DND-41 (cell line): ENCODE measurements at regions not wholly inside any gene's neighbourhood (a gene's known extent, or its start where the extent isn't known, plus 50 kb on each side); places are given as distances from the start of the nearest gene placed in this dataset.

Experiments used
- ATAC-seq: fragments of 200-7000 bp; cut with Tn5 transposase; 3 replicates; pipeline ENCODE4 v1.9.1; 2021; ENCODE audit warnings: low read depth; ENCODE audit not compliant: insufficient read depth
- DNase-seq: peaks from one replicate; pipeline ENCODE4 v3.0.0-alpha.2; 2020
- H2AFZ ChIP-seq: 2 replicates; pipeline ENCODE4 v1.6.0; 2012; ENCODE audit warnings: low read depth, low read length
- H3K27ac ChIP-seq: 2 replicates; pipeline ENCODE4 v1.5.1; 2012; ENCODE audit warnings: low read length, inconsistent platforms
- H3K27me3 ChIP-seq: fragments of 200-600 bp; sonication (generic); 2 replicates; pipeline ENCODE4 v1.6.0; 2012; ENCODE audit warnings: low read length, mild to moderate bottlenecking, inconsistent platforms; ENCODE audit not compliant: insufficient read depth, poor library complexity
- H3K36me3 ChIP-seq: 2 replicates; pipeline ENCODE4 v1.5.1; 2012; ENCODE audit warnings: low read length, inconsistent platforms; ENCODE audit not compliant: insufficient read depth
- H3K4me1 ChIP-seq: 2 replicates; pipeline ENCODE4 v1.5.1; 2012; ENCODE audit warnings: mild to moderate bottlenecking, low read length; ENCODE audit not compliant: insufficient read depth
- H3K4me2 ChIP-seq: 2 replicates; pipeline ENCODE4 v1.6.0; 2012; ENCODE audit warnings: mild to moderate bottlenecking, moderate library complexity, low read length, inconsistent platforms; ENCODE audit not compliant: insufficient read depth
- H3K4me3 ChIP-seq, 2 experiments: fragments of 200-600 bp in 1 of 2; shearing (Covaris generic) in 1 of 2; 2 replicates each; pipeline ENCODE4 v1.5.1; 2012 to 2016; ENCODE audit warnings: inconsistent platforms in 2 of 2, low read length in 2 of 2, mild to moderate bottlenecking in 2 of 2, low read depth in 1 of 2, moderate library complexity in 1 of 2
- H3K79me2 ChIP-seq: 2 replicates; pipeline ENCODE4 v1.6.0; 2012; ENCODE audit warnings: low read length, inconsistent platforms; ENCODE audit not compliant: insufficient read depth
- H3K9ac ChIP-seq: 2 replicates; pipeline ENCODE4 v1.6.0; 2012; ENCODE audit warnings: low read depth, mild to moderate bottlenecking, inconsistent platforms, low read length, moderate library complexity
- H3K9me3 ChIP-seq: 2 replicates; pipeline ENCODE4 v1.5.1; 2012; ENCODE audit warnings: low read length, moderate library complexity, mild to moderate bottlenecking, inconsistent platforms; ENCODE audit not compliant: insufficient read depth, severe bottlenecking
- H4K20me1 ChIP-seq: 2 replicates; pipeline ENCODE4 v1.6.0; 2012; ENCODE audit warnings: low read length; ENCODE audit not compliant: insufficient read depth
- CTCF ChIP-seq: IDR thresholded peaks from 2 replicates; pipeline ENCODE4 v1.5.1; 2012; ENCODE audit warnings: borderline replicate concordance, low read length, moderate library complexity, mild to moderate bottlenecking; ENCODE audit not compliant: poor library complexity, severe bottlenecking; ENCODE audit errors: extremely low read depth
- EZH2 ChIP-seq: IDR thresholded peaks from 3 replicates; pipeline ENCODE4 v1.6.1; 2012; ENCODE audit warnings: borderline replicate concordance, low read depth, mild to moderate bottlenecking, moderate library complexity, low read length, inconsistent platforms; ENCODE audit not compliant: severe bottlenecking

GRCh38 chr6:102986086-102986485 is 1592.6 kb downstream of the GRIK2 start:
- DNase-seq = no peak
- Histone ChIP-seq H3K36me3 (no peaks in the 10 kb centered on the region), H3K79me2 (no peaks in the 10 kb centered on the region), H3K4me1 (no peaks in the 10 kb centered on the region), H3K9me3 (no peaks in the 10 kb centered on the region), H3K4me2 (no peak overlapping the region), H3K27me3 (no peaks in the 10 kb centered on the region), H2AFZ (no peak overlapping the region), H3K4me3 (no peak overlapping the region), H4K20me1 (no peaks in the 10 kb centered on the region), H3K9ac (no peak overlapping the region), H3K27ac (no peak overlapping the region)
- TF ChIP-seq CTCF = no peak
- no peak for TF ChIP-seq EZH2
- ATAC-seq = no peak

DNA sequence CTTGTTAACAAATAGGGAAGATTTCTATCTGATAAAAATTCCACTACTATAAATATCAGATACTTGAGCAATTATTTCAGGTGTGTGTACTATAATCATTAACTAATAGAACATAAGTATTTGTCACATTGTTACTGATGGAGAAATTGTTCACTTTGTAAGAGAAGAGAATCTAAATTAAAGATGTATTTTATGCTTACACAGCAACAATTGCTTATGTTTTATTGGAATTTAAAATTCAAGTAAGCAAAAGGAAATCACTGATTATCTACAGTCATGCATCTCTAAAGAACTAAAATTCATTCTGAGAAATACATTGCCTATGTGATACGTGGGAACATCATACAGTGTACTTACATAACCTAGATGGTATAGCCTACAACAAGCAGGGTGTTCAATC is 1590.8 kb downstream of the GRIK2 start:
- Histone ChIP-seq H3K27me3 (no peaks in the 10 kb centered on the region), H3K79me2 (no peaks in the 10 kb centered on the region), H3K9me3 (no peaks in the 10 kb centered on the region), H3K4me3 (no peak overlapping the region), H3K4me2 (no peak overlapping the region), H3K9ac (no peak overlapping the region), H3K4me1 (no peaks in the 10 kb centered on the region), H4K20me1 (no peaks in the 10 kb centered on the region), H3K36me3 (no peaks in the 10 kb centered on the region), H3K27ac (no peak overlapping the region), H2AFZ (no peak overlapping the region)
- ATAC-seq (no peak), DNase-seq (no peak)
- TF ChIP-seq CTCF (no peak), EZH2 (no peak)

GRCh38 chr6:102981490-102982015 is 1588.0 kb downstream of the GRIK2 start:
- no peaks in the 10 kb centered on the region for H3K9me3 ChIP-seq

More at GRCh38 chr6:102981490-102982015, 1588.0 kb downstream of the GRIK2 start:
- ATAC-seq (no peak), DNase-seq (no peak)
- Histone ChIP-seq H4K20me1 (no peaks in the 10 kb centered on the region), H3K27me3 (no peaks in the 10 kb centered on the region), H3K4me1 (no peaks in the 10 kb centered on the region), H3K27ac (no peak overlapping the region), H3K36me3 (no peaks in the 10 kb centered on the region), H3K9ac (no peak overlapping the region), H3K4me3 (no peak overlapping the region), H2AFZ (no peak overlapping the region), H3K4me2 (no peak overlapping the region), H3K79me2 (no peaks in the 10 kb centered on the region)
- TF ChIP-seq CTCF (no peak), EZH2 (no peak)
